ENCODE measurements at regions not wholly inside any gene's neighbourhood (a gene's known extent, or its start where the extent isn't known, plus 50 kb on each side); places are given as distances from the start of the nearest gene placed in this dataset.

DNA sequence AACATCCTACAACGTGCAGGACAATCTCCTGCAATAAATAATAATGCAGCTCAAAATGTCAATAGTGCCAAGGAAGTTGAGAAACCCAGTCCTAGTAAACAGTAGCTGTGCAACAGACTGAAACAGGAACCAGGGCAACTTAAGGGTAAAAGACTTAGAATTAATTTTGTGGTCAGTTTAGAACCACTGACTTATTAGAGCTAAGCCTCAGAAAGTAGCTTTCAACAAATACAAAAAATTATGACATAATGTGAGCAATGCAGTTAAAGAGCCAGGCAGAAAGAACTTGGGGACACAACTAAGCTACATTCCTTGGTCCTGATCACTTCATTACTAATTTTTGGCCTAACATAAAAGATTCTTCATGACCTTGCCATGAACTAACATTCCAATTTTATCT is 195.4 kb downstream of the MACC1 start:
- no peaks in the 10 kb centered on the region for H3K9me3 ChIP-seq (ENCODE audit: control insufficient read depth, low read depth, low read length)
- no peak overlapping the region for H3K4ac ChIP-seq (ENCODE audit: low read depth, low read length)
- H3K14ac ChIP-seq (ENCODE audit: insufficient read depth, low read length), result no peak overlapping the region
- Mint-ChIP-seq H3K36me3 (ENCODE audit: insufficient read depth in 1 of 3, low read depth in 3 of 3) (peaks cover 13 to 20% (median 14%) of the 10 kb centered on the region in 3 experiments), H3K27me3 (ENCODE audit: low read depth) (no peaks in the 10 kb centered on the region), H3K4me1 (peaks cover 28 to 69% of the 10 kb centered on the region in 2 experiments), H3K9me3 (peaks cover 2 to 8% of the 10 kb centered on the region in 2 experiments; a peak in 3 of 5 replicates), H3K27ac (no peak overlapping the region; a peak in 1 of 7 replicates), H3K4me3 (no peak overlapping the region)
- no peaks in the 10 kb centered on the region for H4K20me1 ChIP-seq (ENCODE audit: control insufficient read depth, insufficient read depth, insufficient read length)
- no peak overlapping the region for H3K56ac ChIP-seq (ENCODE audit: insufficient read length, low read depth, low read length)
- no peak overlapping the region for H3K18ac ChIP-seq (ENCODE audit: insufficient read length, low read depth, low read length)
- H2AK5ac ChIP-seq (ENCODE audit: insufficient read length, low read length), result no peak overlapping the region
- H3K27me3 ChIP-seq (ENCODE audit: insufficient read depth, low read length), result no peaks in the 10 kb centered on the region
- H2BK12ac ChIP-seq (ENCODE audit: insufficient read length, low read depth, low read length), result no peak overlapping the region
- no peak overlapping the region for H3K9ac ChIP-seq (ENCODE audit: extremely low read depth, insufficient read length, low read length)
- TF ChIP-seq, protein P1, sequence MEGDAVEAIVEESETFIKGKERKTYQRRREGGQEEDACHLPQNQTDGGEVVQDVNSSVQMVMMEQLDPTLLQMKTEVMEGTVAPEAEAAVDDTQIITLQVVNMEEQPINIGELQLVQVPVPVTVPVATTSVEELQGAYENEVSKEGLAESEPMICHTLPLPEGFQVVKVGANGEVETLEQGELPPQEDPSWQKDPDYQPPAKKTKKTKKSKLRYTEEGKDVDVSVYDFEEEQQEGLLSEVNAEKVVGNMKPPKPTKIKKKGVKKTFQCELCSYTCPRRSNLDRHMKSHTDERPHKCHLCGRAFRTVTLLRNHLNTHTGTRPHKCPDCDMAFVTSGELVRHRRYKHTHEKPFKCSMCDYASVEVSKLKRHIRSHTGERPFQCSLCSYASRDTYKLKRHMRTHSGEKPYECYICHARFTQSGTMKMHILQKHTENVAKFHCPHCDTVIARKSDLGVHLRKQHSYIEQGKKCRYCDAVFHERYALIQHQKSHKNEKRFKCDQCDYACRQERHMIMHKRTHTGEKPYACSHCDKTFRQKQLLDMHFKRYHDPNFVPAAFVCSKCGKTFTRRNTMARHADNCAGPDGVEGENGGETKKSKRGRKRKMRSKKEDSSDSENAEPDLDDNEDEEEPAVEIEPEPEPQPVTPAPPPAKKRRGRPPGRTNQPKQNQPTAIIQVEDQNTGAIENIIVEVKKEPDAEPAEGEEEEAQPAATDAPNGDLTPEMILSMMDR (conservative IDR thresholded peaks at IDR 0.05), result no peak
- no peaks in the 10 kb centered on the region for H3K23me2 ChIP-seq (ENCODE audit: insufficient read length, low read depth, low read length, poor library complexity, severe bottlenecking)
- no peak overlapping the region for H3K23ac ChIP-seq (ENCODE audit: insufficient read length, low read depth, low read length)
- no peak overlapping the region for H2BK15ac ChIP-seq (ENCODE audit: low read depth, low read length)
- H4K8ac ChIP-seq (replicated peaks; ENCODE audit: insufficient read length, low read depth, low read length), result no peak overlapping the region
- no peaks in the 10 kb centered on the region for H3K79me1 ChIP-seq (ENCODE audit: insufficient read depth, low read depth, low read length, poor library complexity, severe bottlenecking)
- H4K91ac ChIP-seq (ENCODE audit: insufficient read length, low read depth, low read length), result no peak overlapping the region
- H2BK20ac ChIP-seq (ENCODE audit: low read depth, low read length, poor library complexity, severe bottlenecking), result no peak overlapping the region
- peaks cover 10% of the 10 kb centered on the region; the same call in 1 of the 2 replicates for H3K4me1 ChIP-seq (ENCODE audit: insufficient read depth, low read length)
- no peak overlapping the region for H2BK120ac ChIP-seq (ENCODE audit: low read depth, low read length, poor library complexity, severe bottlenecking)
- WGBS (ENCODE audit: extremely low coverage, insufficient read length, low lambda C conversion rate), result no CpG with 5 or more reads among the region's 1 CpG
- H2BK5ac ChIP-seq (ENCODE audit: insufficient read length, low read length), result no peak overlapping the region
- no peak overlapping the region for H3K27ac ChIP-seq (ENCODE audit: insufficient read length, low read depth, low read length)
- H3T11ph ChIP-seq (ENCODE audit: low read length), result no peak overlapping the region
- DNase-seq, result no peak
- H4K5ac ChIP-seq (ENCODE audit: insufficient read length, low read depth, low read length), result no peak overlapping the region
- no peak overlapping the region for H3K4me2 ChIP-seq (ENCODE audit: insufficient read depth, insufficient read length, low read length)
- peaks cover 2% of the 10 kb centered on the region; the same call in 1 of the 2 replicates for H3K79me2 ChIP-seq (ENCODE audit: insufficient read depth, low read length)
- H2AFZ ChIP-seq (ENCODE audit: low read length), result no peak overlapping the region
